ENCODE measurements at regions not wholly inside any gene's neighbourhood (a gene's known extent, or its start where the extent isn't known, plus 50 kb on each side); places are given as distances from the start of the nearest gene placed in this dataset.

- TF ChIP-seq, protein P1, sequence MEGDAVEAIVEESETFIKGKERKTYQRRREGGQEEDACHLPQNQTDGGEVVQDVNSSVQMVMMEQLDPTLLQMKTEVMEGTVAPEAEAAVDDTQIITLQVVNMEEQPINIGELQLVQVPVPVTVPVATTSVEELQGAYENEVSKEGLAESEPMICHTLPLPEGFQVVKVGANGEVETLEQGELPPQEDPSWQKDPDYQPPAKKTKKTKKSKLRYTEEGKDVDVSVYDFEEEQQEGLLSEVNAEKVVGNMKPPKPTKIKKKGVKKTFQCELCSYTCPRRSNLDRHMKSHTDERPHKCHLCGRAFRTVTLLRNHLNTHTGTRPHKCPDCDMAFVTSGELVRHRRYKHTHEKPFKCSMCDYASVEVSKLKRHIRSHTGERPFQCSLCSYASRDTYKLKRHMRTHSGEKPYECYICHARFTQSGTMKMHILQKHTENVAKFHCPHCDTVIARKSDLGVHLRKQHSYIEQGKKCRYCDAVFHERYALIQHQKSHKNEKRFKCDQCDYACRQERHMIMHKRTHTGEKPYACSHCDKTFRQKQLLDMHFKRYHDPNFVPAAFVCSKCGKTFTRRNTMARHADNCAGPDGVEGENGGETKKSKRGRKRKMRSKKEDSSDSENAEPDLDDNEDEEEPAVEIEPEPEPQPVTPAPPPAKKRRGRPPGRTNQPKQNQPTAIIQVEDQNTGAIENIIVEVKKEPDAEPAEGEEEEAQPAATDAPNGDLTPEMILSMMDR (IDR thresholded peaks at IDR 0.05 in 4 of 5, conservative IDR thresholded peaks at IDR 0.05 in 1 of 5): no peak
- no peak for TF ChIP-seq POLR2A (IDR thresholded peaks at IDR 0.05)
These were observed 282.6 kb upstream of the SMC2 start for GRCh38 chr9:103811462-103811861.
